GM12875 (cell line): ENCODE measurements at regions not wholly inside any gene's neighbourhood (a gene's known extent, or its start where the extent isn't known, plus 50 kb on each side); places are given as distances from the start of the nearest gene placed in this dataset.

Experiments used
- H3K4me3 ChIP-seq: one replicate; pipeline ENCODE4 v1.5.1; 2011; ENCODE audit warnings: low read depth, low read length, control low read depth
- CTCF ChIP-seq: IDR thresholded peaks from 2 replicates; pipeline ENCODE4 v1.5.1; 2011; ENCODE audit warnings: low read depth, mild to moderate bottlenecking, control low read depth, inconsistent platforms, low read length, moderate library complexity, borderline replicate concordance; ENCODE audit not compliant: insufficient read depth

DNA sequence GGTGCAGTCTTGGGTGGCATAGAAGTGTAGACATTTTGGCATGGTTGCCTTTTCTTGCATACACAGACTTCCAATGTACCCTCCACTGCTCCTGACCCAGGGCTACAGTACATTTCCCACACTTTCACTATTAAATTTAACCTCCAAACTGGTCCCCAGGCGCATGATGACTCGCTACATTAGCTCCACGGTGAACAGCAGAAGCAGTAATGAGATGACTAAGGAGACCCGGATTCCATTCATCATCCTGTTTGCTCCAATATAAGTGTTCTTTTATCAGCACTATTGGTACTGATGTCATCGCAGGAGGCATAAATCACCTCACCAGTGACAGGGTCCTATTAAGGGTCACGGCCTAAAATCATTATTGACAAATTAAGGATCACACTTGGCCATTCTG is 316.5 kb downstream of the EN1 start:
- no peak for TF ChIP-seq CTCF
- no peak overlapping the region for H3K4me3 ChIP-seq

DNA sequence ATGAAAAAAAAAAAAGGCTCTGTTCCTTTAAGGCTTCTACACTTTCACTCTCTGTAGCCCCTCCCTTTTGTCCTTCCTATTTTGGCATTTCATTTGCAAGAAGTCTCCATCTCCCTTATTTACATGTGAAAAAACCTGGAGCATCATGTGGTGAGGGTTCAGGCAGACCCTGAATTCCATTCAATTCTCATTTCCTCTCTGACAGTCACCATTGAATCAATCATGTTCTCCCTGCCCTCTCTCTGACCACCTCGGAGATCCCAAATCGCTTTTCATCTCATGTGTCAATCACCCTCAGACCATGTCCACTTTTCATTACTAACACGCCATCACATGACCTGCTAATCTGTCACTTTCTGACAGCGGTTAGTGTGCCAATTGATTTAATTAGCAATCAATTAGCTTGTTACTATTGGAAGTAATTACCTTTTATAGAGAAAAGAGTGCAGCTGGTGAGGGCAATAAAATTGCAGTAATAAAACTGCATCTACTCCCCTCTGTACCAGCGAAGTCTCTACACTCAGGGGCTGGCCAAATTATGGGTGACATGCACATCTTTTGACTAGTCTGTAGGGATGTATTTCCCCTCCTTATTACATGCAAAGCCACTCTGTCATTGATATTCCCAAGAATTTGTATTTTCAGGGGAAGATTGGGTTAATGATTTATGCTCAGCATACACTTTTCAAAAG is 317.4 kb downstream of the EN1 start:
- no peak overlapping the region for H3K4me3 ChIP-seq
- TF ChIP-seq CTCF: no peak

- no peak for TF ChIP-seq CTCF
Measured at GRCh38 chr2:118527571-118527970, 319.9 kb downstream of the EN1 start.

DNA sequence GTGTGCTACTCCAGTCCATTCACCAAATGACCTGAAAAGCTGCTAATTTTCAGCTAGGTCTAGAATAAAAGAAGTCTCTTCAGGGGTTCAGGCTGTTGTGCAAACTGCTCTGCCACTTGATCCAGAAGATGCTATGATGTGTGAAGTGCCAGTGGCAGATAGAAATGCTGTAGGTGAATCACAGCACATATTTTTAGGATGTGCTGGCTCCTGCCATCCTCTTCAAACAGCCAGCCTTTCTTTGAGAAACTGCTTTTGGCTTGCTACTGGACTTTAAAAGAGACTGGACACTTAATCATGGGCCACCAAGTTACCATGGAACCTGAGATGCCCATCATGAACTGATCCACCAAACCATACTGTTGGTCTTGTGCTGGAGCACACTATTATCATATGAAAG is 322.1 kb downstream of the EN1 start:
- no peak overlapping the region for H3K4me3 ChIP-seq
- TF ChIP-seq CTCF: no peak

More at GRCh38 chr2:118527571-118527970, 319.9 kb downstream of the EN1 start:
- no peak overlapping the region for H3K4me3 ChIP-seq

- TF ChIP-seq CTCF: no peak
- H3K4me3 ChIP-seq: no peak overlapping the region
Measured at GRCh38 chr2:118524911-118525310, 322.5 kb downstream of the EN1 start.

- TF ChIP-seq CTCF: no peak
- H3K4me3 ChIP-seq: no peak overlapping the region
Measured at GRCh38 chr2:118523761-118524160, 323.7 kb downstream of the EN1 start.

DNA sequence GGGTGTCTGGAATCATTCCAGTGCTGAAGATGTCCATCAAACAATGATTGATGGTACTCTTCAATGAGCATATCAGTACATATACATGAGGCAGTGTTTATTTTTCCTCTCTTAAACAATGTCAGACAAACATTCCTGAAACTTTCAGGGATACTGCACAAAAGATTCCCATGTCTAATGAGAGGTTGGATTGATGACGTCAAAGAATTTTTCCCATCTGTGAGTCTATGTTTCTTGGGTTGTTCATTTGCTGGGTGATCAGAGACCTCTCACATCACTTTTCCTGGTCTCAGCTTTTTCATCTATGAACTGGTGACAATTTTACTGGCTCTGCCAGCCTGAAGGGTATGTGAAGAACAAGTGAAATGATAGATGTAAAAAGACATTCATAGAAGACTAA is 325.5 kb downstream of the EN1 start:
- no peak for TF ChIP-seq CTCF
- H3K4me3 ChIP-seq: no peak overlapping the region
